Liver (tissue), 8 donors: ENCODE measurements at regions not wholly inside any gene's neighbourhood (a gene's known extent, or its start where the extent isn't known, plus 50 kb on each side); places are given as distances from the start of the nearest gene placed in this dataset.

Experiments
- DNase-seq: peaks from one replicate; pipeline ENCODE4 v3.0.0-alpha.2; 2017; ENCODE audit warnings: low spot score
- H3K27ac ChIP-seq, 2 donors: one replicate each; pipeline ENCODE4 v1.7.0; 2013; ENCODE audit warnings: inconsistent platforms in 2 of 2, low read length in 2 of 2, control low read depth in 1 of 2, low read depth in 1 of 2, mild to moderate bottlenecking in 1 of 2
- H3K27me3 ChIP-seq, 4 donors: one replicate each; pipeline versions ENCODE4 v1.6.1 to v1.7.0; 2013; ENCODE audit warnings: low read length in 3 of 4, inconsistent platforms in 1 of 4, mild to moderate bottlenecking in 1 of 4, moderate library complexity in 1 of 4; ENCODE audit not compliant: control insufficient read depth in 4 of 4, insufficient read depth in 4 of 4
- H3K36me3 ChIP-seq, 4 donors: one replicate each; pipeline versions ENCODE4 v1.6.1 to v1.7.0; 2013; ENCODE audit warnings: low read length in 3 of 4, mild to moderate bottlenecking in 3 of 4, low read depth in 1 of 4, moderate library complexity in 1 of 4; ENCODE audit not compliant: control insufficient read depth in 4 of 4, insufficient read depth in 3 of 4
- H3K4me1 ChIP-seq, 4 donors: one replicate each; pipeline versions ENCODE4 v1.6.1 to v1.7.0; 2013; ENCODE audit warnings: low read length in 3 of 4, mild to moderate bottlenecking in 3 of 4, moderate library complexity in 1 of 4; ENCODE audit not compliant: control insufficient read depth in 4 of 4, insufficient read depth in 4 of 4
- H3K4me3 ChIP-seq, 3 donors: one replicate each; pipeline versions ENCODE4 v1.6.1 to v1.7.0; 2013; ENCODE audit warnings: low read length in 3 of 3, control low read depth in 1 of 3, low read depth in 1 of 3, mild to moderate bottlenecking in 1 of 3
- H3K9ac ChIP-seq, 2 donors: one replicate each; pipeline ENCODE4 v1.7.0; 2013; ENCODE audit warnings: low read length in 2 of 2, mild to moderate bottlenecking in 2 of 2, moderate library complexity in 2 of 2, control low read depth in 1 of 2, low read depth in 1 of 2
- H3K9me3 ChIP-seq, 4 donors: one replicate each; pipeline versions ENCODE4 v1.6.1 to v1.7.0; 2013; ENCODE audit warnings: low read length in 3 of 4; ENCODE audit not compliant: control insufficient read depth in 4 of 4
- ATF3 ChIP-seq: IDR thresholded peaks from 2 replicates; pipeline ENCODE4 v1.6.1; 2016; ENCODE audit warnings: antibody characterized with exemption
- EGR1 ChIP-seq, 2 donors: IDR thresholded peaks; 2 replicates each; pipeline ENCODE4 v1.6.1; 2016 to 2018; ENCODE audit warnings: antibody characterized with exemption in 2 of 2, low read depth in 2 of 2
- FOXA1 ChIP-seq: IDR thresholded peaks from 2 replicates; pipeline ENCODE4 v1.6.1; 2016; ENCODE audit warnings: antibody characterized with exemption
- FOXA2 ChIP-seq: IDR thresholded peaks from 2 replicates; pipeline ENCODE4 v1.6.1; 2016; ENCODE audit warnings: antibody characterized with exemption
- GABPA ChIP-seq, 2 donors: IDR thresholded peaks in 1 of 2; conservative IDR thresholded peaks in 1 of 2; 2 replicates each; pipeline ENCODE4 v1.6.1; 2016; ENCODE audit warnings: antibody characterized with exemption in 2 of 2, mild to moderate bottlenecking in 1 of 2, moderate library complexity in 1 of 2
- HNF4A ChIP-seq, 2 donors: conservative IDR thresholded peaks; 2 replicates each; pipeline ENCODE4 v1.6.1; 2016; ENCODE audit warnings: antibody characterized with exemption in 2 of 2, mild to moderate bottlenecking in 2 of 2
- HNF4G ChIP-seq: IDR thresholded peaks from 2 replicates; pipeline ENCODE4 v1.6.1; 2016; ENCODE audit warnings: antibody characterized with exemption
- JUND ChIP-seq, 2 donors: IDR thresholded peaks; 2 replicates each; pipeline ENCODE4 v1.6.1; 2016; ENCODE audit warnings: antibody characterized with exemption in 2 of 2
- NR2F2 ChIP-seq: IDR thresholded peaks from 2 replicates; pipeline ENCODE4 v1.6.1; 2016; ENCODE audit warnings: antibody characterized with exemption
- RAD21 ChIP-seq, 2 donors: IDR thresholded peaks; 2 replicates each; pipeline ENCODE4 v1.6.1; 2016; ENCODE audit warnings: antibody characterized with exemption in 2 of 2, mild to moderate bottlenecking in 2 of 2
- REST ChIP-seq: IDR thresholded peaks from 2 replicates; pipeline ENCODE4 v1.6.1; 2016; ENCODE audit warnings: antibody characterized with exemption, mild to moderate bottlenecking
- RXRA ChIP-seq, 2 donors: IDR thresholded peaks; 2 replicates each; pipeline ENCODE4 v1.6.1; 2017 to 2018; ENCODE audit warnings: antibody characterized with exemption in 2 of 2, mild to moderate bottlenecking in 1 of 2
- SP1 ChIP-seq: IDR thresholded peaks from 2 replicates; pipeline ENCODE4 v1.6.1; 2018; ENCODE audit warnings: antibody characterized with exemption, mild to moderate bottlenecking
- TAF1 ChIP-seq: conservative IDR thresholded peaks from 2 replicates; pipeline ENCODE4 v1.6.1; 2016; ENCODE audit warnings: antibody characterized with exemption, mild to moderate bottlenecking
- YY1 ChIP-seq: IDR thresholded peaks from 2 replicates; pipeline ENCODE4 v1.6.1; 2016; ENCODE audit warnings: antibody characterized with exemption, mild to moderate bottlenecking
- WGBS: extraction: QIAGEN DNeasy Blood & Tissue Kit; methylation state at CpG from one replicate; pipeline ENCODE4 v1.1.7; 2013; 5-methylcytosine and 5-hydroxymethylcytosine counted together
- TF ChIP-seq, protein P1 (sequence below): fragments of 150-350 bp; IDR thresholded peaks from 2 replicates; pipeline ENCODE4 v1.5.1; 2017; ENCODE audit warnings: improper control_type of control experiment, low read depth, low read length; ENCODE audit not compliant: missing input control
- TF ChIP-seq, protein P2 (sequence below): IDR thresholded peaks from 2 replicates; pipeline ENCODE4 v1.6.1; 2016; ENCODE audit warnings: antibody characterized with exemption
- donor health status: healthy.
- donor health status: healthy.
- donor health status: healthy.
- donor health status: healthy.
- donor health status: healthy.

- H3K36me3 ChIP-seq, result no peaks in the 10 kb centered on the region
- H3K4me3 ChIP-seq, result no peak overlapping the region
- no peaks in the 10 kb centered on the region for H3K9me3 ChIP-seq
- no peaks in the 10 kb centered on the region for H3K27me3 ChIP-seq
- no peak overlapping the region for H3K9ac ChIP-seq
- H3K4me1 ChIP-seq, result peaks cover 0 to 5% (median under 1%) of the 10 kb centered on the region in 4 donors
- no peak overlapping the region for H3K27ac ChIP-seq
- TF ChIP-seq YY1, result no peak
- TF ChIP-seq EGR1 (IDR thresholded peaks at IDR 0.05; ENCODE audit: low read depth in 2 of 2), result no peak
- no peak for TF ChIP-seq NR2F2
- no peak for TF ChIP-seq HNF4G
- TF ChIP-seq JUND (IDR thresholded peaks at IDR 0.05), result no peak
- TF ChIP-seq SP1, result no peak
- TF ChIP-seq HNF4A (conservative IDR thresholded peaks at IDR 0.05), result no peak
- TF ChIP-seq ATF3, result no peak
- TF ChIP-seq, protein P1, sequence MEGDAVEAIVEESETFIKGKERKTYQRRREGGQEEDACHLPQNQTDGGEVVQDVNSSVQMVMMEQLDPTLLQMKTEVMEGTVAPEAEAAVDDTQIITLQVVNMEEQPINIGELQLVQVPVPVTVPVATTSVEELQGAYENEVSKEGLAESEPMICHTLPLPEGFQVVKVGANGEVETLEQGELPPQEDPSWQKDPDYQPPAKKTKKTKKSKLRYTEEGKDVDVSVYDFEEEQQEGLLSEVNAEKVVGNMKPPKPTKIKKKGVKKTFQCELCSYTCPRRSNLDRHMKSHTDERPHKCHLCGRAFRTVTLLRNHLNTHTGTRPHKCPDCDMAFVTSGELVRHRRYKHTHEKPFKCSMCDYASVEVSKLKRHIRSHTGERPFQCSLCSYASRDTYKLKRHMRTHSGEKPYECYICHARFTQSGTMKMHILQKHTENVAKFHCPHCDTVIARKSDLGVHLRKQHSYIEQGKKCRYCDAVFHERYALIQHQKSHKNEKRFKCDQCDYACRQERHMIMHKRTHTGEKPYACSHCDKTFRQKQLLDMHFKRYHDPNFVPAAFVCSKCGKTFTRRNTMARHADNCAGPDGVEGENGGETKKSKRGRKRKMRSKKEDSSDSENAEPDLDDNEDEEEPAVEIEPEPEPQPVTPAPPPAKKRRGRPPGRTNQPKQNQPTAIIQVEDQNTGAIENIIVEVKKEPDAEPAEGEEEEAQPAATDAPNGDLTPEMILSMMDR, result no peak
- no peak for TF ChIP-seq RXRA (IDR thresholded peaks at IDR 0.05)
- TF ChIP-seq REST, result no peak
- TF ChIP-seq FOXA1, result no peak
- no peak for TF ChIP-seq TAF1
- TF ChIP-seq, protein P2, sequence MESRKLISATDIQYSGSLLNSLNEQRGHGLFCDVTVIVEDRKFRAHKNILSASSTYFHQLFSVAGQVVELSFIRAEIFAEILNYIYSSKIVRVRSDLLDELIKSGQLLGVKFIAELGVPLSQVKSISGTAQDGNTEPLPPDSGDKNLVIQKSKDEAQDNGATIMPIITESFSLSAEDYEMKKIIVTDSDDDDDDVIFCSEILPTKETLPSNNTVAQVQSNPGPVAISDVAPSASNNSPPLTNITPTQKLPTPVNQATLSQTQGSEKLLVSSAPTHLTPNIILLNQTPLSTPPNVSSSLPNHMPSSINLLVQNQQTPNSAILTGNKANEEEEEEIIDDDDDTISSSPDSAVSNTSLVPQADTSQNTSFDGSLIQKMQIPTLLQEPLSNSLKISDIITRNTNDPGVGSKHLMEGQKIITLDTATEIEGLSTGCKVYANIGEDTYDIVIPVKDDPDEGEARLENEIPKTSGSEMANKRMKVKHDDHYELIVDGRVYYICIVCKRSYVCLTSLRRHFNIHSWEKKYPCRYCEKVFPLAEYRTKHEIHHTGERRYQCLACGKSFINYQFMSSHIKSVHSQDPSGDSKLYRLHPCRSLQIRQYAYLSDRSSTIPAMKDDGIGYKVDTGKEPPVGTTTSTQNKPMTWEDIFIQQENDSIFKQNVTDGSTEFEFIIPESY, result no peak
- no peak for TF ChIP-seq FOXA2
- 89% methylated on average over 1 of the region's 1 CpG for WGBS
- DNase-seq, result no peak
Observed at GRCh38 chr11:127966821-127967220, 620.5 kb downstream of the ETS1 start.

DNA sequence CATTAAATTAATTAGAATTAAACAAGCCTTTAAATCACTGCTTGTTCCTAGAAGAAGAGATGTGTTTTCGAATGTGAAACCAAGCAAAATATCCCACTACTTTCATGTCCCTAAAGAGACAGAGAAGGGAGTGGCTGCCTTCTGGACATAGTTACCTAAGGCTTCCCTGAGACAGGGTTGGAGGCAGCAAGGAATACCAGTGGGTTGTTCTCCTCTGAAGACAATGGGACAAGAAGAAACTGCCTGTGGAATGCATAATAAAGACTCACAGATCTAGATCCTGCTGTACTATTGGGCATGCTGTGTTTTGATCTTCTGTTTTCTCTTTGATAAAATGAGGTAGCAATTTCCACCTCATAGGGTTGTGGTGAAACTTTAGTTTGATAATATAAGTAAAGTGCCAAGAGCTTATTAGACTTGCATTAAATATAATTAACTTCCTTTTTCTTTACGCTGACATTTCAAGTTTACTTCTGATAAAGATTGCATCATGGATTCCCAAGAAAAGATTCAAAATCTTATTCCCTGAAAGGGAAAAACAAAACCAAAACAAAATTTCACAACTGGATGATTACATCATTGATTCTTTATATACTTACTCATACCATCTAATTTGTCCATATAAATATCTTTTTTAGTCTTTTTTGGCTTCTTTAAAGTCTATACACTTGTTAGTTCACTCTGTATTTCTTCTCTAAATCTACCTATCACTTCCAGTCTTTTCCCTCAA lies 621.3 kb downstream of the ETS1 start:
- H3K4me1 ChIP-seq, result peaks cover 0 to 1% (median 0%) of the 10 kb centered on the region in 4 donors
- no peak for DNase-seq
- H3K9ac ChIP-seq, result no peak overlapping the region
- 73% methylated on average over 2 of the region's 2 CpGs for WGBS
- H3K36me3 ChIP-seq, result no peaks in the 10 kb centered on the region
- no peaks in the 10 kb centered on the region for H3K27me3 ChIP-seq
- TF ChIP-seq REST (no peak), EGR1 (IDR thresholded peaks at IDR 0.05; ENCODE audit: low read depth in 2 of 2) (no peak), NR2F2 (no peak), TAF1 (no peak), GABPA (IDR thresholded peaks at IDR 0.05 in 1 of 2, conservative IDR thresholded peaks at IDR 0.05 in 1 of 2) (no peak), JUND (IDR thresholded peaks at IDR 0.05) (no peak), ATF3 (no peak), HNF4A (conservative IDR thresholded peaks at IDR 0.05) (no peak), RAD21 (IDR thresholded peaks at IDR 0.05) (no peak), FOXA1 (no peak), FOXA2 (no peak), HNF4G (no peak)
- TF ChIP-seq, protein P2, result no peak
- no peak overlapping the region for H3K4me3 ChIP-seq
- H3K9me3 ChIP-seq, result no peaks in the 10 kb centered on the region
- no peak overlapping the region for H3K27ac ChIP-seq
